CD14-positive monocyte (primary cell): ENCODE measurements at regions not wholly inside any gene's neighbourhood (a gene's known extent, or its start where the extent isn't known, plus 50 kb on each side); places are given as distances from the start of the nearest gene placed in this dataset.

Source experiments
- DNase-seq, 3 donors: peaks; one replicate each; pipeline ENCODE4 v3.0.0-alpha.2; 2011 to 2022
- H2AFZ ChIP-seq: 2 replicates; pipeline ENCODE4 v1.6.0; 2012; ENCODE audit warnings: mild to moderate bottlenecking, low read depth, low read length, inconsistent platforms; ENCODE audit not compliant: insufficient read depth, poor library complexity, severe bottlenecking
- H3K27ac ChIP-seq, 2 donors: 1 replicate in 1 of 2; 2 replicates in 1 of 2; pipeline ENCODE4 v1.5.1; 2012 to 2013; ENCODE audit warnings: low read length in 2 of 2, control low read depth in 1 of 2, inconsistent platforms in 1 of 2, low read depth in 1 of 2, mild to moderate bottlenecking in 1 of 2
- H3K27me3 ChIP-seq, 2 donors: one replicate each; pipeline versions ENCODE4 v1.6.0 to v1.6.1; 2011 to 2013; ENCODE audit warnings: low read length in 2 of 2; ENCODE audit not compliant: control insufficient read depth in 2 of 2, insufficient read depth in 2 of 2
- H3K36me3 ChIP-seq, 2 donors: replicated peaks in 1 of 2; 1 replicate in 1 of 2; 2 replicates in 1 of 2; pipeline versions ENCODE4 v1.5.1 to v1.6.1; 2012 to 2013; ENCODE audit warnings: low read length in 2 of 2, control low read depth in 1 of 2, inconsistent platforms in 1 of 2, mild to moderate bottlenecking in 1 of 2; ENCODE audit not compliant: insufficient read depth in 2 of 2, control insufficient read depth in 1 of 2
- H3K4me1 ChIP-seq, 2 donors: 1 replicate in 1 of 2; 2 replicates in 1 of 2; pipeline versions ENCODE4 v1.5.1 to v1.6.1; 2012 to 2013; ENCODE audit warnings: low read length in 2 of 2, control low read depth in 1 of 2, inconsistent platforms in 1 of 2, mild to moderate bottlenecking in 1 of 2, moderate library complexity in 1 of 2; ENCODE audit not compliant: insufficient read depth in 2 of 2, control insufficient read depth in 1 of 2
- H3K4me2 ChIP-seq: replicated peaks from 2 replicates; pipeline ENCODE3; 2012; ENCODE audit warnings: low read length, moderate library complexity, mild to moderate bottlenecking; ENCODE audit not compliant: poor library complexity, severe bottlenecking; ENCODE audit errors: extremely low read depth
- H3K4me3 ChIP-seq, 3 experiments: fragments of 200-600 bp in 1 of 3; sonication (generic) in 1 of 3; replicated peaks in 1 of 3; 1 replicate in 2 of 3; 2 replicates in 1 of 3; pipeline ENCODE4 v1.5.1; 2011 to 2013; ENCODE audit warnings: low read length in 3 of 3, mild to moderate bottlenecking in 3 of 3, control low read depth in 2 of 3, low read depth in 2 of 3, inconsistent platforms in 1 of 3, moderate library complexity in 1 of 3
- H3K79me2 ChIP-seq: 2 replicates; pipeline ENCODE4 v1.6.0; 2012; ENCODE audit warnings: mild to moderate bottlenecking, control low read depth, inconsistent platforms, low read length, moderate library complexity; ENCODE audit not compliant: insufficient read depth
- H3K9ac ChIP-seq: 2 replicates; pipeline ENCODE4 v1.6.0; 2017; ENCODE audit warnings: low read length, mild to moderate bottlenecking; ENCODE audit not compliant: insufficient read depth, poor library complexity, severe bottlenecking
- H3K9me3 ChIP-seq, 2 donors: replicated peaks in 1 of 2; 1 replicate in 1 of 2; 2 replicates in 1 of 2; pipeline versions ENCODE4 v1.5.1 to v1.6.1; 2012 to 2013; ENCODE audit warnings: low read length in 2 of 2, control low read depth in 1 of 2; ENCODE audit not compliant: control insufficient read depth in 1 of 2, insufficient read depth in 1 of 2
- H4K20me1 ChIP-seq: 2 replicates; pipeline ENCODE4 v1.6.0; 2012; ENCODE audit warnings: mild to moderate bottlenecking, low read length, control low read depth, moderate library complexity; ENCODE audit not compliant: insufficient read depth
- H3K27ac Mint-ChIP-seq, 7 donors: one replicate each; pipeline ENCODE4 v1.8.0; 2020; ENCODE audit warnings: mild to moderate bottlenecking in 7 of 7, mixed read lengths in 7 of 7, moderate library complexity in 6 of 7, inconsistent platforms in 2 of 7
- H3K27me3 Mint-ChIP-seq, 3 donors: one replicate each; pipeline ENCODE4 v1.8.0; 2021 to 2022; ENCODE audit warnings: low read depth in 3 of 3, mild to moderate bottlenecking in 3 of 3, mixed read lengths in 3 of 3, moderate library complexity in 3 of 3, inconsistent platforms in 1 of 3
- H3K36me3 Mint-ChIP-seq, 2 donors: one replicate each; pipeline ENCODE4 v1.8.0; 2020; ENCODE audit warnings: mixed read lengths in 2 of 2, inconsistent platforms in 1 of 2, mild to moderate bottlenecking in 1 of 2
- H3K4me1 Mint-ChIP-seq: one replicate; pipeline ENCODE4 v1.8.0; 2020; ENCODE audit warnings: mild to moderate bottlenecking, mixed read lengths
- H3K4me3 Mint-ChIP-seq, 2 donors: one replicate each; pipeline ENCODE4 v1.8.0; 2020; ENCODE audit warnings: mild to moderate bottlenecking in 2 of 2, mixed read lengths in 2 of 2, moderate library complexity in 1 of 2
- H3K9me3 Mint-ChIP-seq, 7 donors: one replicate each; pipeline ENCODE4 v1.8.0; 2020 to 2022; ENCODE audit warnings: mixed read lengths in 7 of 7, mild to moderate bottlenecking in 6 of 7, moderate library complexity in 6 of 7, inconsistent platforms in 2 of 7
- WGBS: methylation state at CpG from one replicate; pipeline ENCODE4 v1.1.5; 2013; ENCODE audit warnings: missing lambda C conversion rate; ENCODE audit not compliant: insufficient coverage; 5-methylcytosine and 5-hydroxymethylcytosine counted together
- intact Hi-C, 2 donors: fragments of 100-400 bp; cut with micrococcal nuclease; formaldehyde crosslinking; loops; one replicate each; pipeline versions ENCODE4 v1.15.0 to v1.15.1; 2023
- TF ChIP-seq, protein P1 (sequence below): fragments of 200-600 bp; IDR thresholded peaks from one replicate; pipeline ENCODE4 v1.8.0; 2022; ENCODE audit warnings: antibody characterized with exemption, mild to moderate bottlenecking

DNA sequence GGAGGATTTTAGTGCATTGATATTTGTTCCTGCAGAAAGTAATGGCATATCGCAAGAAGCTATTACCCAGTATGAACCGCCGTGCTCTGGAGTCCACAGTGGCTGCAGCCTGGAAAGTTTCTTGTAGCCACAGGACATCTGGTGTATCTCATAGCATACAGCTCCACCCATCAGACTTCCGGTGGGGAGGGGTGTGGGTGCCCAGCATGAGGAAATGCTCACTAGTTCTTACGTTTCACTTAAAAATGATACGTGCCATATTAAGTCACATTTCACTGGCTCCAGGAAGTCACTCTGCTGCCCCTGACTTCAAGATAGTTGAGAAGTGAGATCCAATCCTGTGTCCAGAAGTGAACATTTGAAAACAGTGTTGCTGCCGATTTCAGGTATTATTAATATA, 990.4 kb downstream of the GBE1 start:
- H3K4me1 ChIP-seq: no peaks in the 10 kb centered on the region
- peaks cover 2 to 7% (median 3%) of the 10 kb centered on the region in 7 donors for H3K9me3 Mint-ChIP-seq
- no peaks in the 10 kb centered on the region for H3K4me1 Mint-ChIP-seq
- TF ChIP-seq, protein P1, sequence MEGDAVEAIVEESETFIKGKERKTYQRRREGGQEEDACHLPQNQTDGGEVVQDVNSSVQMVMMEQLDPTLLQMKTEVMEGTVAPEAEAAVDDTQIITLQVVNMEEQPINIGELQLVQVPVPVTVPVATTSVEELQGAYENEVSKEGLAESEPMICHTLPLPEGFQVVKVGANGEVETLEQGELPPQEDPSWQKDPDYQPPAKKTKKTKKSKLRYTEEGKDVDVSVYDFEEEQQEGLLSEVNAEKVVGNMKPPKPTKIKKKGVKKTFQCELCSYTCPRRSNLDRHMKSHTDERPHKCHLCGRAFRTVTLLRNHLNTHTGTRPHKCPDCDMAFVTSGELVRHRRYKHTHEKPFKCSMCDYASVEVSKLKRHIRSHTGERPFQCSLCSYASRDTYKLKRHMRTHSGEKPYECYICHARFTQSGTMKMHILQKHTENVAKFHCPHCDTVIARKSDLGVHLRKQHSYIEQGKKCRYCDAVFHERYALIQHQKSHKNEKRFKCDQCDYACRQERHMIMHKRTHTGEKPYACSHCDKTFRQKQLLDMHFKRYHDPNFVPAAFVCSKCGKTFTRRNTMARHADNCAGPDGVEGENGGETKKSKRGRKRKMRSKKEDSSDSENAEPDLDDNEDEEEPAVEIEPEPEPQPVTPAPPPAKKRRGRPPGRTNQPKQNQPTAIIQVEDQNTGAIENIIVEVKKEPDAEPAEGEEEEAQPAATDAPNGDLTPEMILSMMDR: no peak
- peaks cover 0 to 2% (median 2%) of the 10 kb centered on the region in 3 donors for H3K27me3 Mint-ChIP-seq
- H3K4me2 ChIP-seq: no peak overlapping the region
- no peaks in the 10 kb centered on the region for H3K36me3 ChIP-seq
- H3K4me3 Mint-ChIP-seq: peak overlapping the region in 1 of 2 donors; percentile 56
- no peaks in the 10 kb centered on the region for H4K20me1 ChIP-seq
- no CpG with 5 or more reads among the region's 7 CpGs for WGBS
- no peaks in the 10 kb centered on the region for H3K79me2 ChIP-seq
- no peaks in the 10 kb centered on the region for H3K36me3 Mint-ChIP-seq
- H3K27ac Mint-ChIP-seq: no peak overlapping the region
- no peaks in the 10 kb centered on the region for H3K27me3 ChIP-seq
- H3K9ac ChIP-seq: no peak overlapping the region
- H2AFZ ChIP-seq: no peak overlapping the region
- H3K4me3 ChIP-seq: no peak overlapping the region
- intact Hi-C loops: no loop called here
- DNase-seq: no peak
- peaks cover 0 to 7% of the 10 kb centered on the region in 2 donors for H3K9me3 ChIP-seq
- H3K27ac ChIP-seq: no peak overlapping the region

DNA sequence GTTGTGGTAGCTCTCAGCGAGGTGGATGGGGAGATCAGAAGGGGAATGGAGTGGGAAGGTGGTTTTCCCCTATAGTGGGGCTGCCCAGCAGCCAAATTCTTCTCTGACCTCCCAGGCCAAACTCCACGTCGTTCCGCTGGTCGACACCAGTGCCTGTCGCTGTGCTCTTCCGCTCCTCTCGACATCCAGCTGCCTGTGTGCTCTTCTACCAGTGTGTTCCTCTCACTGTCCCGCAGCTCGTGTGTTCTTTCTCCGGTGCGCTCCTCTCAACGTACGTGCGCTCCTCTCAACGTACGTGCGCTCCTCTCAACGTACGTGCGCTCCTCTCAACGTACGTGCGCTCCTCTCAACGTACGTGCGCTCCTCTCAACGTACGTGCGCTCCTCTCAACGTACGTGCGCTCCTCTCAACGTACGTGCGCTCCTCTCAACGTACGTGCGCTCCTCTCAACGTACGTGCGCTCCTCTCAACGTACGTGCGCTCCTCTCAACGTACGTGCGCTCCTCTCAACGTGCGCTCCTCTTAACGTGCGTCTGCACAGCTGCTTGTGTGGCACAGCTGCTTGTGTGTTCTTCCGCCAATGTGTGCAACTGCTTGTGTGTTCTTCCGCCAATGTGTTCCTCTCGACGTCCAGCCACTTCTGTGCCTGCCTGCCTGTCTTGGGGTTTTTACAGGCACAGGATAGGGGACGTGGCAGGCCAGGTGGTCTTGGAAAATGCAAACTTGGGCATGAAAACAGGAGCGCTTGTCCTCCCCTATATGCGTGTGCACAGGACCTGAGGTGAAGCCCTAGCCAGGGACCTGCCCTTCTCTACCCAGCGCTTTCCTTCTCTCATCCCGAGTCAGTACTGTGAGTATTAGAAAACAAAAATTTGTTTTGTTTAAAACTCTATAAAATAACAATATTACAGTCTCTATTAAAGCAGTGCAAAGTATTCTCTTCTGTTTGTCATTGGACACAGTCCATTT, 991.1 kb downstream of the GBE1 start:
- peaks cover 2 to 6% (median 3%) of the 10 kb centered on the region in 7 donors for H3K9me3 Mint-ChIP-seq
- no peak overlapping the region for H3K4me3 ChIP-seq
- H2AFZ ChIP-seq: no peak overlapping the region
- H3K79me2 ChIP-seq: no peaks in the 10 kb centered on the region
- WGBS: 94% methylated on average over 29 of the region's 61 CpGs
- no peak overlapping the region for H3K9ac ChIP-seq
- no peaks in the 10 kb centered on the region for H4K20me1 ChIP-seq
- DNase-seq: no peak
- H3K36me3 ChIP-seq: no peaks in the 10 kb centered on the region
- H3K27me3 ChIP-seq: no peaks in the 10 kb centered on the region
- H3K36me3 Mint-ChIP-seq: no peaks in the 10 kb centered on the region
- no peak overlapping the region for H3K27ac ChIP-seq
- peaks cover 0 to 7% of the 10 kb centered on the region in 2 donors for H3K9me3 ChIP-seq
- no peak overlapping the region for H3K4me2 ChIP-seq
- no peaks in the 10 kb centered on the region for H3K4me1 Mint-ChIP-seq
- H3K27ac Mint-ChIP-seq: peak overlapping the region in 1 of 7 donors; percentile 69
- peak overlapping the region in 1 of 2 donors; percentile 68 for H3K4me3 Mint-ChIP-seq
- peaks cover 0 to 2% (median 2%) of the 10 kb centered on the region in 3 donors for H3K27me3 Mint-ChIP-seq
- intact Hi-C loops: no loop called here
- H3K4me1 ChIP-seq: no peaks in the 10 kb centered on the region
- TF ChIP-seq, protein P1: no peak
